HEK293T (cell line): ENCODE measurements at regions not wholly inside any gene's neighbourhood (a gene's known extent, or its start where the extent isn't known, plus 50 kb on each side); places are given as distances from the start of the nearest gene placed in this dataset.

Source experiments
- ARNT ChIP-seq: fragments of 450-650 bp; IDR thresholded peaks from 2 replicates; pipeline ENCODE4 v1.6.1; 2017; ENCODE audit warnings: mild to moderate bottlenecking
- BHLHE40 ChIP-seq: fragments of 450-650 bp; IDR thresholded peaks from 2 replicates; pipeline ENCODE4 v1.6.1; 2016; ENCODE audit warnings: mild to moderate bottlenecking, moderate library complexity, borderline replicate concordance
- CTBP1 ChIP-seq: fragments of 450-650 bp; IDR thresholded peaks from 2 replicates; pipeline ENCODE4 v1.6.1; 2016; ENCODE audit warnings: borderline replicate concordance
- ELF4 ChIP-seq: fragments of 450-650 bp; IDR thresholded peaks from 2 replicates; pipeline ENCODE4 v1.6.1; 2017; ENCODE audit warnings: antibody characterized with exemption
- FOXA1 ChIP-seq: fragments of 450-650 bp; IDR thresholded peaks from 2 replicates; pipeline ENCODE4 v1.6.1; 2016; ENCODE audit warnings: mild to moderate bottlenecking
- FOXM1 ChIP-seq: fragments of 450-650 bp; IDR thresholded peaks from 2 replicates; pipeline ENCODE4 v1.6.1; 2017; ENCODE audit warnings: mild to moderate bottlenecking, borderline replicate concordance
- LEF1 ChIP-seq: fragments of 450-650 bp; IDR thresholded peaks from 2 replicates; pipeline ENCODE4 v1.6.1; 2017; ENCODE audit warnings: mild to moderate bottlenecking, borderline replicate concordance
- NFRKB ChIP-seq: fragments of 450-650 bp; IDR thresholded peaks from 2 replicates; pipeline ENCODE4 v1.6.1; 2016; ENCODE audit warnings: mild to moderate bottlenecking, moderate library complexity
- SP1 ChIP-seq: fragments of 450-650 bp; IDR thresholded peaks from 2 replicates; pipeline ENCODE4 v1.6.1; 2017
- TARDBP ChIP-seq: fragments of 450-650 bp; IDR thresholded peaks from 2 replicates; pipeline ENCODE4 v1.6.1; 2016
- ZNF384 ChIP-seq: fragments of 450-650 bp; IDR thresholded peaks from 2 replicates; pipeline ENCODE4 v1.6.1; 2016
- TF ChIP-seq, protein P1 (sequence below): fragments of 450-650 bp; IDR thresholded peaks from 2 replicates; pipeline ENCODE4 v1.6.1; 2016

DNA sequence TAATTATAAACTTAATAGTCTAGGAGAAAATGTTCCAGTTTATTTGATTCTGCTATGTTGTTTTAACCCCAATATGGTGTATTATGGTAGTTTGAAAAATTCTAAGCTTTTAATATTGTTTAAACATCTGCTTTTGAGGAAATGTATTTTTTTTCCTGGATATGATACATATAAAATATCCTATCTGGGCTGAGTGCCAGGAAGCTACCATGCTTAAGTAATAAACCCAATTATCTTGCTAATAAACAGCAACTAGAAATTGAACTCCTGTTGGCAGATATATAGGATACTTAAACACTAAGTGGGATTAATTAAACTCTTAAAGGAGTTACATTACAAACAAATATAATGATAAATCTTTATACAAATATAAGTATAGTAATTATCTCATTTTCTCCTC is 293.7 kb upstream of the GRM7 start:
- no peak for TF ChIP-seq FOXM1
- TF ChIP-seq NFRKB: no peak
- TF ChIP-seq BHLHE40: no peak
- TF ChIP-seq CTBP1: no peak
- TF ChIP-seq SP1: no peak
- no peak for TF ChIP-seq ZNF384
- TF ChIP-seq FOXA1: no peak
- TF ChIP-seq TARDBP: no peak
- TF ChIP-seq, protein P1, sequence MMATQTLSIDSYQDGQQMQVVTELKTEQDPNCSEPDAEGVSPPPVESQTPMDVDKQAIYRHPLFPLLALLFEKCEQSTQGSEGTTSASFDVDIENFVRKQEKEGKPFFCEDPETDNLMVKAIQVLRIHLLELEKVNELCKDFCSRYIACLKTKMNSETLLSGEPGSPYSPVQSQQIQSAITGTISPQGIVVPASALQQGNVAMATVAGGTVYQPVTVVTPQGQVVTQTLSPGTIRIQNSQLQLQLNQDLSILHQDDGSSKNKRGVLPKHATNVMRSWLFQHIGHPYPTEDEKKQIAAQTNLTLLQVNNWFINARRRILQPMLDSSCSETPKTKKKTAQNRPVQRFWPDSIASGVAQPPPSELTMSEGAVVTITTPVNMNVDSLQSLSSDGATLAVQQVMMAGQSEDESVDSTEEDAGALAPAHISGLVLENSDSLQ: no peak
- no peak for TF ChIP-seq LEF1
- TF ChIP-seq ARNT: no peak
- TF ChIP-seq ELF4: no peak
